Activated CD4-positive, alpha-beta T cell treated with anti-CD3 and anti-CD28 coated beads for 24 hours (primary cell): ENCODE measurements at regions not wholly inside any gene's neighbourhood (a gene's known extent, or its start where the extent isn't known, plus 50 kb on each side); places are given as distances from the start of the nearest gene placed in this dataset.
"Not testable (repeated sequence)": the region's sequence is repeated elsewhere in the genome, so short reads cannot be mapped to it uniquely, and the experiment has no call there.

ENCODE experiments used
- DNase-seq, 2 donors: peaks; one replicate each; pipeline ENCODE4 v3.0.0-alpha.2; 2020; ENCODE audit warnings: low read depth in 2 of 2

DNA sequence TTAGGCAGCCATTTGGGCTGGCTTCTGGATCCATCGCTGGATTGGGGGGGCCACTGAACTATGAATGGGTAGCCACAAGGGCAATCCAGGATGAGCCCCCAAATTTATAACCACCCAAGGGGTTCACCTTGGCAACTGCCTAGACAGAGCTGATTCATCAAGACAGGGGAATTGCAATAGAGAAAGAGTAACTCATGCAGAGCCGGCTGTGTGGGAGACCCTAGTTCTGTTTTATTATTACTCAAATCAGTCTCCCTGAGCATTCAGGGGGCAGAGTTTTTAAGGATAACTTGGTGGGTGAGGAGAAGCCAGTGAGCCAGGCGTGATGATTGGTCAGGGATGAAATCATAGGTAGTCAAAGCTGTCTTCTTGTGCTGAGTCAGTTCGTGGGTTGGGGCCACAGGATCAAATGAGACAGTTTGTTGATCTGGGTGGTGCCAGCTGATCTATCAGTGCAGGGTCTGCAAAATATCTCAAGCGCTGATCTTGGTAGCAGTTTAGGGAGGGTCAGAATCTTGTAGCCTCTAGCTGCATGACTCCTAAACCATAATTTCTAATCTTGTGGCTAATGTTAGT, 57.9 kb downstream of the DNAJB9 start:
- no peak for DNase-seq

DNA sequence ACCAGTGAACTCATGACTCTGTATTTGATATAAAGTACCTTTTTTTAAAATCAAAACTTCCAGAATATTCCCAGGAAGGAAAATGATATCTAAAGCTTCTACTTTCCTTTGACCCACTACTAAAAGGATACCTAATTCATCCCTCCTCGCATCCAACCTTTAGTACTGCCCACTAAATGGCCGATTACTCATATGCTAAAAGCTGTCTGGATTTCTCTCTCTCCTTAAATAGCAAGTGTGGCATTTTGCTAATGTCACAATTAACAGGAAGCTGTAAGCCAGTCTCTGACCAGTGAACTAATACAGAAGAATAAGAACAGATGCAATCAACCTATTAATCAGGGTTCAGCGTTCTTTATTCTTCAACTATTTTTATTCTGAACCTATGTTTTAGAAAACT, 59.0 kb downstream of the DNAJB9 start:
- DNase-seq: no peak

GRCh38 chr7:108629651-108630400, 60.2 kb downstream of the DNAJB9 start:
- DNase-seq: no peak

DNA sequence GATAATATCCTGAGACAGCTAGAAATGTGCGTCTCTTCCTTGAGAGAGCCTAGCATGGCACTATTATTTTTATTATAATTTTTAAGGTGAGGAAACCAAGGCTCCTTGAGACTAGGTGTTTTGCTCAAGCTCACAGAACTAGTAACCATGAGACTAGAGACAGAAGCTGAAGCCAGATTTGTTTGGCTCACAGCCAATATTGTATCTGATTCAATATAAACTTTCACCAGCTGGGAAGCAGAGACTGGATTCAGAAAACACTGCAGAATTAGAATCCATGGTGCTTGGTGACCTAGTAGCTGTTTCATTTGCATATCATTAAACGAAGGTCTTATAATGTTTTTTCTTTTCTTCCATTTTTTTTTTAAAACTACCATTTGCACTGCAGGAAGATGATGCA, 64.4 kb downstream of the DNAJB9 start:
- no peak for DNase-seq

GRCh38 chr7:108634535-108634934, 64.9 kb downstream of the DNAJB9 start:
- DNase-seq: no peak

DNA sequence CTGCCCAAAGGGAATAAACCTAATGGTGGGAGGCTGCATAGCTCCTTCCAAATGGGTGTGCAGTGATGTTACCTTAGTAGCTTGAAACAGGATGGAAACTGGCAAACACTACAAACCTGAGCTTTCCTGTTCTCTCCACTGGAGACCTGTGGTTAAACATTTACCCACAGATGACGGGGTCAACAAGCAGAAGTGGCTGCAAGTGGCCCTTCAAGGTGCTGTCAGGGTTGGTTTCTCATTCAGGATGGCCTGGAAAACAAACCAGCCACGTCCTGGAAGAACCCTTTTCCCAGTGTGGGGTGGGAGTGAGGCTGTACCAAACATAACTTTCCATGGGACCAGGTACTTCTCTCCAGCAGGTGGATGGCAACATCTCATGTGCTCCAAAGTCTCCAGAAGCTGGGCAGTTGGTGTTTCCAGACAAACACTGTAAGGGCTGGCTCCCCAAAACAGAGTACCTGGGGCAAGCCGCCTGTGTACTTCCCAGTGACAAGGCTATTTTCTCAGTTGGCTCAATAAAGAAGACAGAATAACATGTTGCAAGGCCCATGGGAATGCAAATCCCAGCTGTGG, 67.5 kb downstream of the DNAJB9 start:
- no peak for DNase-seq

DNA sequence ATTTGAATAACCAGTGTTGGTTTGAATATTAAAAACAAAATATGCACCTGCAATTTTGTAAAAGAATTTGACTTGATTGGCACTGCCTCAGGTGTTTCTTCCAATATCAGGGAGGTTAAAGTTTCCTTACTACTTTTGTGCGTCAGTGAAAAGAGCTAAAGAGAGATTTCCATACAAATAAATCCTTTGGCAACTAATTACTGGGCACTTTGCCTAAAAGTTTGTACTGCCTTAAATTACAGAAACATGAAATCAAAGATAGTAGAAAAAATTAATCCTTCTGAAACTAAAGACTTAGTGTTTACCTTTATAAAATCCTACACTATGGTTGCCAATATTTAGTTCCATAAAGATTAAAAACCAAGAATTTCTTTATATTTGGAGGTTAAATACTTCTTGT, 72.5 kb downstream of the DNAJB9 start:
- DNase-seq: no peak

DNA sequence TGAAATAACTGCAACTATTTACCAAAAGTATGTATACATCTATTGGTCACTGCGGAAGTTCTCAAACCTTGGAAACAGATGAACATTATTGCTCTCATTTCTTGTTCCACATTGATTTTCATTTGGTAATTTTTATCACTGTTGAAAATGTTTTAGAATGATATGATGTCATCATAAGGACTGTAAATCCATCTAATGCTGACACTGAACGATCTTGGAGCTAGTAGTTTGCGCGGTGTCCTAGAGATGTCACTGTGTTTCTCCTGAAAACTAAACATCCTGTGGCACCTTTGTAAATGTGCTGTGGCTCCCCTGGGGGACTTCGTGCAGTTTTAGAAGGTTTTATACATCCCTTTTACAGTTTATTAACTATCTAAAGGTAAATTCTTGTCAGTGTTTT, 73.5 kb downstream of the DNAJB9 start:
- DNase-seq: no peak

GRCh38 chr7:108648989-108649388, 79.3 kb downstream of the DNAJB9 start:
- DNase-seq: no peak

GRCh38 chr7:108650467-108650866, 80.8 kb downstream of the DNAJB9 start:
- DNase-seq: no peak

DNA sequence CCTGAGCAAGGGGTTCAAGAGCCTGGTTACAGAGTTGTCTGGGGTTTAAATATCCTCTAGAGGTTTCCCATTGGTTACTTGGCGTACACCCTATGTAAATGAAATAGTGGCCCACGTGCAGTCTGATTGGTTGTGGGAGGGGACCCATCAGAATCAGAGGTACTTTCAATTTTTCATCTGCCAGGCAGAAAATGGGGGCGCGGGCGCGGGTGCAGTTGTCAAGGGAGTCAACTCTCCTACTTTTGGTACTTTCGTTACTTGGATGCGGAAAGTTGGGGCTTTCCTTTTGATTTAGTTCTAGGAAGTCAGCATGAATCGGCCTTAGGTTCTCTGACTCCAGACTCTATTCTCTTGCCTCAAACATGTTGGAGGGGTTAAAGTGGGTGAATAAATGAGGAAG, 83.2 kb downstream of the DNAJB9 start:
- no peak for DNase-seq

GRCh38 chr7:108653526-108653925, 83.9 kb downstream of the DNAJB9 start:
- DNase-seq: no peak

DNA sequence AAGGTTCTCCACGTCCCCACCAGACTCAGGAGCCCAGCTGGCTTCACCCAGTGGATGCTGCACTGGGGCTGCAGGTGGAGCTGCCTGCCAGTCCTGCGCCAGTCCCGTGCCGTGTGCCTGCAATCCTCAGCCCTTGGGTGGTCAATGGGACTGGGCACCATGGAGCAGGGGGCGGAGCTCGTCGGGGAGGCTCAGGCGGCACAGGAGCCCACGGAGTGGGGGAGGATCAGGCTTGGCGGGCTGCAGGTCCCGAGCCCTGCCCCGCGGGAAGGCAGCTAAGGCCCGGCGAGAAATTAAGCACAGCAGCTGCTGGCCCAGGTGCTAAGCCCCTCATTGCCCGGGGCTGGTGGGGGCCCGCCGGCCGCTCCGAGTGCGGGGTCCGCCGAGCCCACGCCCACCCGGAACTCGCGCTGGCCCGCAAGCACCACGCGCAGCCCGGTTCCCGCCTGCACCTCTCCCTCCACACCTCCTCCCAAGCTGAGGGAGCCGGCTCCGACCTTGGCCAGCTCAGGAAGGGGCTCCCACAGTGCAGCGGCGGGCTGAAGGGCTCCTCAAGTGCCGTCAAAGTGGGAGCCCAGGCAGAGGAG, 87.6 kb downstream of the DNAJB9 start:
- DNase-seq: not testable (repeated sequence)

GRCh38 chr7:108659261-108659660, 89.6 kb downstream of the DNAJB9 start:
- no peak for DNase-seq

GRCh38 chr7:108659867-108660266, 90.2 kb downstream of the DNAJB9 start:
- DNase-seq: no peak

GRCh38 chr7:108660465-108660864, 90.8 kb downstream of the DNAJB9 start:
- no peak for DNase-seq

DNA sequence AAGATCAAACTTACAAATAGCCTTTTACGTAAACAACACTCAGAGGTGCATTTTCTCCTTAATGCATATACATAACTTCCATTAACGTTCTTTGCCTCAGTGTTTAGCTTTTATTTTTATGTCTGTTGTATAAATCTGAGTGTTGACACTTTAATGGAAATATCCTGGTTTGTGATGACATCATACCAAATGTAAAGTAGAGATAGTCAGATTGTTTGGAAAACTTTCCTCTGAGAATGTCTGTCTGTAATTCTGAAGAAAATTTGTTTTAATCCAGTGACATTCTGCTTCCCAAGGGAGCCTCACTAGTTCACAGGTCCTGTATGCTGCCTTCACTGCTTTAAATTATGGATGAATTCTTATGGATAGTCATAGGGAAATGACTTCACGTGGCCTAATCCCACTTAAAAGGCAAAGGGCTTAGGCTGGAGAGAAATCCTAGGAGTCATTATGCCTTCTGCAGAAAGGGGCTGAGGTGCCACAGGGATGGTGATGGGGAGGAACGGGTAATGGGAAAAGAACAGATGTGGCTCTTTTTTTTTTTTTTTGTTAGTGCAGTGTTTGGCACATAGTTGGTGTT, 93.2 kb downstream of the DNAJB9 start:
- DNase-seq: no peak

- no peak for DNase-seq
Measured at GRCh38 chr7:108663701-108664100, 94.0 kb downstream of the DNAJB9 start.

- no peak for DNase-seq
Measured at GRCh38 chr7:108667216-108667615, 97.5 kb downstream of the DNAJB9 start.

DNA sequence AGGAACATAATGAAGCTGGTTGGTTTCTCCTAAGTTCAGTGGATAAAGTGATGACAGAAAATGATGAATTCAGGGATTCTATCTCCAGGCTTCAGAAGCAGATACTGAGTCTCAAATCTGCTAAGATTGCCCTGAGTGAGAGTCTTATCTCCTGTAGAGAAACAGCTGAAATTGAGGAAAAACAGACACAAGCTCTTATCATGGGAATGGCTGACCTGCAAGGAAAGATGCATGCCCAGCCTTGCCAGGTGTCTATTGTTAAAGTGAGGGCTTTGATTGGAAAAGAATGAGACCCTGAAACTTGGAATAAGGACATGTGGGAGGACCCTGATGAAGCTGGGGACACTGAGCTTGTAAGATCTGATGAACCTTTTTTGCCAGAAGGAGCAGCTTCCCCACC, 100.3 kb downstream of the DNAJB9 start:
- no peak for DNase-seq

DNA sequence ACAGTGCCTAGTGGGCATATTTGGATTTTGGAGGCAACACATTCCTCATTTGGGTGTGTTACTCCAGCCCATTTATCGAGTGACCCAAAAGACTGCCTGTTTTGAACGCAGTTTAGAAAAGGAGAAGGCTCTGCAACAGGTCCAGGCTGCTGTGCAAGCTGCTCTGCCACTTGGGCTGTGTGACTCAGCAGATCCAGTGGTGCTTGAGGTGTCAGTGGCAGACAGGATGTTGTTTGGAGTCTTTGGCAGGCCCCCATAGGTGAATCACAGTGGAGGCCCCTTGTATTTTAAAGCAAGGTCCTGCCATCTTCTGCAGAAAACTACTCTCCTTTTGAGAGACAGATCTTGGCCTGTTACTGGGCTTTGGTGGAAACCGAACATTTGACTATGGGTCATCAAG, 104.0 kb downstream of the DNAJB9 start:
- DNase-seq: not testable (repeated sequence)

- DNase-seq: no peak
Measured at GRCh38 chr7:108684629-108685028, 115.0 kb downstream of the DNAJB9 start.

DNA sequence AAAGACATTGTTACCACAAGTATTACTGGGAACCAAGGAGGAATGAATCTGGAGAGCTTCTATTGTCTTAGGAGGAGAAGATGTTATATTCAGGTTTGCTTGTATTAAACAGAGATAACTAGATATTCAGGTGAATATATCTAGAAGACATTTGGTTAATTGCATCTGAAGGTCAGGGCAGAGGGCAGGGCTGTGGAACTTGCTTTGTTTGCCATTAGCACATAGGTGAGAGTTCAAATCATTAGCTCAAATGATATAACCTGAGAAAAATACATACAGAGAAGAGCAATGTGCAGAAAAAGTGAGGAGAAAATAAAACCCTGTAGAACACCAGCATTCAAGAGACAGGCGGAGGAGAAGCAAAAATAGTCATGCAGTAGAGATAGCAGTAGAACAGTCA, 116.8 kb downstream of the DNAJB9 start:
- DNase-seq: no peak
